ENCODE measurements at regions not wholly inside any gene's neighbourhood (a gene's known extent, or its start where the extent isn't known, plus 50 kb on each side); places are given as distances from the start of the nearest gene placed in this dataset.

DNA sequence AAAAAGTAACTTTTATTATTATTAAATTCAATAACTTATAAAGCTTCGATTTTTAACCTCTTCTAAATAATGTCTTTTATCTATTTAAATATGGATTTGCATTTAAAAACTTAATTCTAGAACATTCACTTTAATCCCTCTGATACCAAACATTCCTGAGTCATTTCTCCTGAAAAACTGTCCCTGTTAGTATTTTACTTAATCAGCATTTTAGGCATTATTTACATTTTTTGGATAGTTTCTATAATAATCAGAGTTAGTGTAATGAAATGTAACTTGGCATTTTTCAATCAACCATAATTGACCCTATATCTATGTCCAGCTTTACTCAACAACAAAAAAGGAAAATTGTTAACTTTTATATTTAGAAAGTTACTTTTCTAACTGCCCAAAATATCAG, 428.1 kb downstream of the PCDH17 start:
- no peaks in the 10 kb centered on the region for H3K36me3 ChIP-seq (ENCODE audit: insufficient read depth)
- no peaks in the 10 kb centered on the region for H4K20me1 ChIP-seq (ENCODE audit: insufficient read depth)
- H3K9ac ChIP-seq: no peak overlapping the region
- TF ChIP-seq, protein P1, sequence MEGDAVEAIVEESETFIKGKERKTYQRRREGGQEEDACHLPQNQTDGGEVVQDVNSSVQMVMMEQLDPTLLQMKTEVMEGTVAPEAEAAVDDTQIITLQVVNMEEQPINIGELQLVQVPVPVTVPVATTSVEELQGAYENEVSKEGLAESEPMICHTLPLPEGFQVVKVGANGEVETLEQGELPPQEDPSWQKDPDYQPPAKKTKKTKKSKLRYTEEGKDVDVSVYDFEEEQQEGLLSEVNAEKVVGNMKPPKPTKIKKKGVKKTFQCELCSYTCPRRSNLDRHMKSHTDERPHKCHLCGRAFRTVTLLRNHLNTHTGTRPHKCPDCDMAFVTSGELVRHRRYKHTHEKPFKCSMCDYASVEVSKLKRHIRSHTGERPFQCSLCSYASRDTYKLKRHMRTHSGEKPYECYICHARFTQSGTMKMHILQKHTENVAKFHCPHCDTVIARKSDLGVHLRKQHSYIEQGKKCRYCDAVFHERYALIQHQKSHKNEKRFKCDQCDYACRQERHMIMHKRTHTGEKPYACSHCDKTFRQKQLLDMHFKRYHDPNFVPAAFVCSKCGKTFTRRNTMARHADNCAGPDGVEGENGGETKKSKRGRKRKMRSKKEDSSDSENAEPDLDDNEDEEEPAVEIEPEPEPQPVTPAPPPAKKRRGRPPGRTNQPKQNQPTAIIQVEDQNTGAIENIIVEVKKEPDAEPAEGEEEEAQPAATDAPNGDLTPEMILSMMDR (conservative IDR thresholded peaks at IDR 0.05; ENCODE audit: low read depth, low read length): no peak
- no peaks in the 10 kb centered on the region for H3K4me1 ChIP-seq (ENCODE audit: low read depth, poor library complexity, severe bottlenecking)
- no peaks in the 10 kb centered on the region for H3K79me2 ChIP-seq (ENCODE audit: insufficient read depth, low read depth)
- H2AFZ ChIP-seq (ENCODE audit: low read depth): no peak overlapping the region
- H3K27ac ChIP-seq: no peak overlapping the region
- no peaks in the 10 kb centered on the region for H3K27me3 ChIP-seq (ENCODE audit: insufficient read depth, low read depth)
- no peak overlapping the region for H3K4me2 ChIP-seq
- H3K4me3 ChIP-seq (IDR thresholded peaks at IDR 0.05; ENCODE audit: insufficient read depth, low read depth, low read length): no peak overlapping the region

DNA sequence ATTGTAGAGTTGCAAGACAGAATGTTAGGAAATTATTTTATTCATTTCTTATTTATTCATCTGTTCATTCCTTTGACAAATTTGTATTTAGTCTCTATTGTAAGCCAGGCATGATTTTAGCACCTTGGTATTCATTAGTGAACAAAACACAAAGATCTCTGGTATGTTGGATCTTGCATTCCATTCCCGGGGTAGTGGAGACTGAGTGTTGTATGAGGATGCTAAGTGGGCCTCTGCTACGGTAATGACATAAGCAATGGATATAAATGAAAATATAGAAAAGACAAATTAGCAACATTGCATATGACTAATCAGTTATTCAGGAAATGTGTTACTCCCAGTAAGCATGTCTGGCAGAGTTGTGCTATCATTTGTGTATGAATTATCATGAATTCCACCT, 449.3 kb downstream of the PCDH17 start:
- TF ChIP-seq, protein P1 (conservative IDR thresholded peaks at IDR 0.05; ENCODE audit: low read depth, low read length): no peak
- peaks cover 5% of the 10 kb centered on the region; the same call in 1 of the 2 replicates for H3K27me3 ChIP-seq (ENCODE audit: insufficient read depth, low read depth)
- H4K20me1 ChIP-seq (ENCODE audit: insufficient read depth): no peaks in the 10 kb centered on the region
- no peak overlapping the region for H3K27ac ChIP-seq
- H2AFZ ChIP-seq (ENCODE audit: low read depth): no peak overlapping the region
- peaks cover 5% of the 10 kb centered on the region for H3K4me1 ChIP-seq (ENCODE audit: low read depth, poor library complexity, severe bottlenecking)
- H3K9ac ChIP-seq: no peak overlapping the region
- no peaks in the 10 kb centered on the region for H3K36me3 ChIP-seq (ENCODE audit: insufficient read depth)
- H3K79me2 ChIP-seq (ENCODE audit: insufficient read depth, low read depth): no peaks in the 10 kb centered on the region
- H3K4me2 ChIP-seq: no peak overlapping the region
- H3K4me3 ChIP-seq (IDR thresholded peaks at IDR 0.05; ENCODE audit: insufficient read depth, low read depth, low read length): no peak overlapping the region

DNA sequence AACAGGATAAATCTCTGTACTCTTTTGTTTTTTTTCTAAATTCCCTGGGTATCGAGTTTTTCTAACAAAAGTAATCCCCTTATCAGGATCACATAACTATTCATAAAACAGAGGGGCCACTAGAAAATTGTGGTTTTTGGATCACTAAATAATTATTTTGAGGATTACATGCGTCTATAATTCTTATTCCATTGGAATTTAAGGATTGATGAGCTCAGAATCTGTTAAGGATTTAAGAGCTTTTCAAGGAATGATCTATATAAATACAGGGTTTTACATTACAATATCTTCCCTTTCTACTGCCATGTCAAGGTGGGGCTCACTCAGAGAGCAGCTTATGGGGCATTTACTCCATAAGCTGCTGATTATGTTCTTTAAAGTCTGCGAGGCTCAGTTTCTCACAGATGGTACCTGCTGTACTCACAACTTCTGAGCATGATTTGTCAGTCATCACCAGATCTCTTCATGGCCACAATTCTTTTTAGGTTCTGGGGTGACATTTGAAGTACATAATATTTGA, 449.8 kb downstream of the PCDH17 start:
- Histone ChIP-seq H3K9ac (no peak overlapping the region), H3K4me3 (IDR thresholded peaks at IDR 0.05; ENCODE audit: insufficient read depth, low read depth, low read length) (no peak overlapping the region), H3K36me3 (ENCODE audit: insufficient read depth) (no peaks in the 10 kb centered on the region), H3K4me2 (no peak overlapping the region), H3K27me3 (ENCODE audit: insufficient read depth, low read depth) (peaks cover 5% of the 10 kb centered on the region; the same call in 1 of the 2 replicates), H3K27ac (no peak overlapping the region), H3K4me1 (ENCODE audit: low read depth, poor library complexity, severe bottlenecking) (peaks cover 10% of the 10 kb centered on the region), H4K20me1 (ENCODE audit: insufficient read depth) (no peaks in the 10 kb centered on the region), H3K79me2 (ENCODE audit: insufficient read depth, low read depth) (no peaks in the 10 kb centered on the region), H2AFZ (ENCODE audit: low read depth) (no peak overlapping the region)
- TF ChIP-seq, protein P1 (conservative IDR thresholded peaks at IDR 0.05; ENCODE audit: low read depth, low read length): no peak

DNA sequence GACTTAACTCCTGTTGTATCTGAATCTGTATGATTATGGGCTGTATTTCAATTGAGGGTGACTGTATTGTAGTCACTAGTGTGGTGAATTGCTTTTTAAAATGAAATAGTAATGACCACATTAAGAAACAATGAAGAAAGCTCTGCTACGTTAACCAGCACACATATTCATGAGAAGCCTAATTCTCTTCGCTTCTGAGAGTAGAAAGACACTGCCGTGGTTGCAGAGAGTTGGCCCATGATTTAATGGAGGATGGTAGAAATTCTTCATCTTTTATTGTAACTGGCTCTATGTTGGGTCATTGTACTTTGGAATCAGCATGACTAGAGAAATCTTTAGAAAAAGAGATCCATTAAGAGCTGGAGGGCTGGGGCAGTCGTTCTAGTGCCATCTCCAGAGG, 451.5 kb downstream of the PCDH17 start:
- Histone ChIP-seq H3K27ac (no peak overlapping the region), H3K79me2 (ENCODE audit: insufficient read depth, low read depth) (no peaks in the 10 kb centered on the region), H3K4me1 (ENCODE audit: low read depth, poor library complexity, severe bottlenecking) (peaks cover 10% of the 10 kb centered on the region), H3K4me2 (no peak overlapping the region), H3K36me3 (ENCODE audit: insufficient read depth) (no peaks in the 10 kb centered on the region), H3K27me3 (ENCODE audit: insufficient read depth, low read depth) (peaks cover 5% of the 10 kb centered on the region; the same call in 1 of the 2 replicates), H2AFZ (ENCODE audit: low read depth) (no peak overlapping the region), H3K9ac (no peak overlapping the region), H4K20me1 (ENCODE audit: insufficient read depth) (no peaks in the 10 kb centered on the region), H3K4me3 (IDR thresholded peaks at IDR 0.05; ENCODE audit: insufficient read depth, low read depth, low read length) (no peak overlapping the region)
- TF ChIP-seq, protein P1 (conservative IDR thresholded peaks at IDR 0.05; ENCODE audit: low read depth, low read length): no peak
